NB4 (cell line): ENCODE measurements at regions not wholly inside any gene's neighbourhood (a gene's known extent, or its start where the extent isn't known, plus 50 kb on each side); places are given as distances from the start of the nearest gene placed in this dataset.

Source experiments
- MAX ChIP-seq: IDR thresholded peaks from 2 replicates; pipeline ENCODE4 v1.6.1; 2011; ENCODE audit warnings: low read depth, low read length
- MYC ChIP-seq: IDR thresholded peaks from 2 replicates; pipeline ENCODE4 v1.6.1; 2011; ENCODE audit warnings: low read depth, low read length
- POLR2A ChIP-seq: IDR thresholded peaks from 2 replicates; pipeline ENCODE4 v1.6.1; 2011; ENCODE audit warnings: mild to moderate bottlenecking; ENCODE audit not compliant: insufficient read length; ENCODE audit errors: extremely low read depth
- TF ChIP-seq, protein P1 (sequence below): IDR thresholded peaks from one replicate; pipeline ENCODE4 v1.5.1; 2012; ENCODE audit warnings: low read depth, low read length

- TF ChIP-seq, protein P1, sequence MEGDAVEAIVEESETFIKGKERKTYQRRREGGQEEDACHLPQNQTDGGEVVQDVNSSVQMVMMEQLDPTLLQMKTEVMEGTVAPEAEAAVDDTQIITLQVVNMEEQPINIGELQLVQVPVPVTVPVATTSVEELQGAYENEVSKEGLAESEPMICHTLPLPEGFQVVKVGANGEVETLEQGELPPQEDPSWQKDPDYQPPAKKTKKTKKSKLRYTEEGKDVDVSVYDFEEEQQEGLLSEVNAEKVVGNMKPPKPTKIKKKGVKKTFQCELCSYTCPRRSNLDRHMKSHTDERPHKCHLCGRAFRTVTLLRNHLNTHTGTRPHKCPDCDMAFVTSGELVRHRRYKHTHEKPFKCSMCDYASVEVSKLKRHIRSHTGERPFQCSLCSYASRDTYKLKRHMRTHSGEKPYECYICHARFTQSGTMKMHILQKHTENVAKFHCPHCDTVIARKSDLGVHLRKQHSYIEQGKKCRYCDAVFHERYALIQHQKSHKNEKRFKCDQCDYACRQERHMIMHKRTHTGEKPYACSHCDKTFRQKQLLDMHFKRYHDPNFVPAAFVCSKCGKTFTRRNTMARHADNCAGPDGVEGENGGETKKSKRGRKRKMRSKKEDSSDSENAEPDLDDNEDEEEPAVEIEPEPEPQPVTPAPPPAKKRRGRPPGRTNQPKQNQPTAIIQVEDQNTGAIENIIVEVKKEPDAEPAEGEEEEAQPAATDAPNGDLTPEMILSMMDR: peak; percentile 92
- TF ChIP-seq POLR2A (no peak), MAX (no peak), MYC (no peak)
These were observed 452.3 kb downstream of the RAB38 start for GRCh38 chr11:87722756-87723565.
